ENCODE measurements at regions not wholly inside any gene's neighbourhood (a gene's known extent, or its start where the extent isn't known, plus 50 kb on each side); places are given as distances from the start of the nearest gene placed in this dataset.

GRCh38 chr13:89816404-89816803 lies 1531.1 kb upstream of the MIR17HG start:
- DNase-seq (ENCODE audit: low read depth): no peak

- no peak for DNase-seq (ENCODE audit: low read depth)
Measured at GRCh38 chr13:89822467-89822866, 1525.0 kb upstream of the MIR17HG start.

- DNase-seq (ENCODE audit: low read depth): no peak
Measured at GRCh38 chr13:89827552-89827951, 1519.9 kb upstream of the MIR17HG start.

- DNase-seq (ENCODE audit: low read depth): no peak
Measured at GRCh38 chr13:89828506-89828905, 1519.0 kb upstream of the MIR17HG start.

DNA sequence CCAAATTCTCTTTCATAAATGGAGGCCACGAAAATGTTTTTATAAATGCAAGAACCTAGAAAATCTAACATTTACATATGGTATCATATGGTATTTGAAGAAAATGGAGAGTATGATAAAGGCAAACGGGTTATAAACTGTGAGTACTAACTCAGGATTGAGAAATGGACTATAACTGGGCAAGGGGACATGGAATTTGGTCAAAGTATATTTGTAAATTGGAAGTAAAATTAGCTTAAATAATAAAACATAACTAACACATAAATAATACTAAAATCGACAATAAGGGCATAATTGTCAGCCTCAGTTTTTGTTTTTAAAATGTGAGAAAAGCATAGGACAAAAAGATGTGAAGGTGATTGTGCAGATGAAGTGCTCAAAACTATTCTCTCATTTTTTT lies 1516.3 kb upstream of the MIR17HG start:
- no peak for DNase-seq (ENCODE audit: low read depth)

- no peak for DNase-seq (ENCODE audit: low read depth)
Measured at GRCh38 chr13:89832827-89833226, 1514.7 kb upstream of the MIR17HG start.

GRCh38 chr13:89843621-89844020 lies 1503.9 kb upstream of the MIR17HG start:
- DNase-seq (ENCODE audit: low read depth): no peak

- no peak for DNase-seq (ENCODE audit: low read depth)
Measured at GRCh38 chr13:89845874-89846273, 1501.6 kb upstream of the MIR17HG start.

- no peak for DNase-seq (ENCODE audit: low read depth)
Measured at GRCh38 chr13:89846926-89847585, 1500.4 kb upstream of the MIR17HG start.

GRCh38 chr13:89852570-89852969 lies 1494.9 kb upstream of the MIR17HG start:
- no peak for DNase-seq (ENCODE audit: low read depth)

- no peak for DNase-seq (ENCODE audit: low read depth)
Measured at GRCh38 chr13:89856512-89856911, 1491.0 kb upstream of the MIR17HG start.

DNA sequence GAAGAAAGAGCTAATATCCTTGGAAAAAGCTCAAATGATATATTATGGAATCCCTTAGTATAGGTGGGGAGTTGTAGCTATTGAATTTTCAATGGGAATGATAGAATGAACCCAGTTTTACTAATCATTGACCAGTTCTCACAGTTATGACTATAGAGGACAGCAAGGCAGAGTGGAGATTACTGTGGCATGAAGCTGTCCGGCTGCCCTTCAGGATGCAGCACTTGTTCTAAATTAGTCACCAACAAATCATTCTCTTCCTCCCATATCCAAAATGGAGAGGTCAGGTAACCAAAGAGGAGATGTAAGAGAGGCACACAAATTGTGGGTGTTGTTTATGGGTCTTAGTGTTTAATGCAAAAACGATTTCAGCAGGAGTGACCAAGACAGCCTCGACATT lies 1490.0 kb upstream of the MIR17HG start:
- no peak for DNase-seq (ENCODE audit: low read depth)

GRCh38 chr13:89862011-89862690 lies 1485.3 kb upstream of the MIR17HG start:
- DNase-seq (ENCODE audit: low read depth): no peak

DNA sequence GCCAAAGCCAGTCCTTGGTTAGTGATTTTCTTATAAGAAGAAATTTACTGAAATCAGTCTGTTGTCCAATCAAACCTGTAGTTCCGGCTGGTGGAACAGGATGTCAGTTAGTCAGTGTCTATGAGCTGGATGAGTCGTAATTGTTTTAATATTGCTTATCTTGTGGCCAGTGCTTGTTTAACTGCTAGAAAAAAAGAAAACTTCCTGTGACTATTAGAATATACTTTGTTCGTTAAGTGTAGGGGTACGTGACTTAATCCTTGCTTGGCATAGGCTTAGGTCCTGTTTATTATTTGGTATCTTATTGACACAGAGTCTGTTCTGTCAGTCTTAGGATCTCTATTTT lies 1484.8 kb upstream of the MIR17HG start:
- no peak for DNase-seq (ENCODE audit: low read depth)

DNA sequence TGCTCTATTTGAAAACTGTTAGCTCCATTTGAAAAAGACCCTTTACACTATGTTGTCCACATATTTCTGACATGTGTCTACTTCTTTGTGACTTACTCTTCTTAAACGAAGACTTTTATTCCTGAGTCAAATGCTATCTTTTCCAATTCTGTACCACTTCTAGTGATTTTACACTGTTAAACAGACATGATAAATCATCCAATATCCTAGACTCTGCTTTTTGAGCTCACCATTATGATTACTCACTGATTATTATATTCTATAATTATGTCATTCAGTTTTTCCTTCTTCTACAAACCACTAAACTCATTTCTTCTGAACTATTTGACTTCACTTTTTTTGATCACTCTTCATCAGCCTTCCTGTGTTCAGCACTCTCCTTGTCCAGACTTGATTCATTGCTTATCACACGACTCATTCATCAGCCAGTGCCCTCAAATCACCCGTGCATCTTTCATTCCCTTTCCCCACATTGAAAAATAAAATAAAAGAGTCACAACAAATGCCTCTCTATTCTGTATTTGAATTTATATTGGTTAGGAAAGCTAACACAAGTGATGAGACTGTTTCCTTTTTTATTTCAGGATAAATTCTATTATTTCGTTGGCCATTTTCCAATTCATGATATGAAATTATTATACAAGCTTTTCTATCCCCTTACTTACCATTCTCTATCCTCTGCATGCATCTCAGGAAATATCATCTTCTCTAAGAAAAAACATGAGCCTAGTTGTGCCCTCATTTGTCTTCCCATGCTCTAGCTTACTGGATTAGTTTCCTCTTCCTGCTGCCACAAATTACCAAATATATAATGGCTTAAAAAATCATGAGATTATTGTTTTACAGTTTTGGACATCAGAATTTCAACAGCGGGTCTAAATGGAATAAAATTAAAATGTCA lies 1482.1 kb upstream of the MIR17HG start:
- no peak for DNase-seq (ENCODE audit: low read depth)

DNA sequence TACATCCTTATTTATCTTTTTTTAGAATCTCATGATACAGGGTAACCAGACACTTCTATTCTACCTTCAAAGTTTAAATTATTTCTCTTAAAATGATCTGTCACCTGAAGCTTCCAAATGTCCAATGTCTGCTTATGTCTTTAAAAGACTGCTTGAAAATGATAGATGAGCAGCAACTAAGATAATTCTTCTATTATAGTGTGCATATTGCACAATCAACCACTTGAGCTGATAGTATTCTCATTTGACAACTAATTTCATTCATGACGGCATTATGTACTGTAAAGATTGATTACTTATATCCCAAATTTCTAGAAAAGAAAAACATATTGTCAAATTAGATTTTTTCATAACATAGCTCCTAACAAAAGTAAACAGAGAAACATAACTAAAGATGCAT lies 1478.2 kb upstream of the MIR17HG start:
- DNase-seq (ENCODE audit: low read depth): no peak

GRCh38 chr13:89878904-89879303 lies 1468.6 kb upstream of the MIR17HG start:
- DNase-seq (ENCODE audit: low read depth): no peak

DNA sequence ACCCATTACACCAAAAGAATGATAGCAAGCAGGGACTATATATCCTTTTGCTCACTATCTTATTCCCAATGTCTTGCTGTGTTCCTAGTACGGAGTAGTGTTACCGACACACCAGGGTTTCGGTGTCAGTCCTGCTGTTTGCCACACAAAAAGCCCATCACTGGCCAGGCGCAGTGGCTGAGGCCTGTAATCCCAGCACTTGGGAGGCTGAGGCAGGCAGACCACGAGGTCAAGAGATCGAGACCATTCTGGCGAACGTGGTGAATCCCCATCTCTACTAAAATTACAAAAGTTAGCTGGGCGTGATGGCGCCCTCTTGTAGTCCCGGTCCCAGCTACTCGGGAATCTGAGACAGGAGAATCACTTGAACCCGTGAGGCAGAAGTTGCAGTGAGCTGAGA lies 1467.3 kb upstream of the MIR17HG start:
- no peak for DNase-seq (ENCODE audit: low read depth)

DNA sequence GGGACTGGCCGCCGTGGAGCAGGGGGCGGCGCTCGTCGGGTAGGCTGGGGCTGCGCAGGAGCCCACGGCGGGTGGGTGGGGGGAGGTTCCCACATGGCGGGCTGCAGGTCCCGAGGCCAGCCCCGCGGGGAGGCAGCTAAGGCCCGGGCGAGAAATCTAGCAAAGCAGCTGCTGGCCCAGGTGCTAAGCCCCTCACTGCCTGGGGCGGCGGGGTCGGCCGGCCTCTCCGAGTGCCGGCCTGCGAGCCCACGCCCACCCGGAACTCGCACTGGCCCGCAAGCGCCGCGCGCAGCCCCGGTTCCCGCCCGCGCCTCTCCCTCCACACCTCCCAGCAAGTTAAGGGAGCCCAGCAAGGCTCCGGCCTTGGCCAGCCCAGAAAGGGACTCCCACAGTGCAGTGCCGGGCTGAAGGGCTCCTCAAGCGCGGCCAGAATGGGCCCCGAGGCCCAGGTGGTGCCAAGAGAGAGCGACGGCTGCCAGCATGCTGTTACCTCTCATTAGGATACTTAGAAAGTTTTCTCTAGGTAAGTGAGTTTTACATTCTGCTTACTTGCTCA lies 1463.5 kb upstream of the MIR17HG start:
- no peak for DNase-seq (ENCODE audit: low read depth)

DNA sequence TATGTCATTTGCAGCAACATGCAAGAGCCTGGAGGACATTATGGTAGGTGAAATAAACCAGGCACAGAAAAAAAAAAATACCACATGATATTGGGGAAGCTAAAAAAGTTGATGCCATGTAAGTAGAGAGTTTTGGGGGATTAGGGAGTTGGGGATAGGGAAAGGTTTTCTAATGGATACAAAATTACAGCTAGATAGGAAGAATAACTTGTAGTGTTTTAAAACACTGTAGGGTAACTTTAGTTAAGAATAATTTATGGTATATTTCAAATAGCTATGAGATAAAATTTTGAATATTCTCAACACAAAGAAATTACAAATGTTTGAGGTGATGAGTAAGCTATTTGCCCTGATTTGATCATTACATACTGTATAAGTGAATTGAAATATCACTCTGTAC lies 1456.7 kb upstream of the MIR17HG start:
- DNase-seq (ENCODE audit: low read depth): no peak

GRCh38 chr13:89891416-89891815 lies 1456.1 kb upstream of the MIR17HG start:
- no peak for DNase-seq (ENCODE audit: low read depth)

DNA sequence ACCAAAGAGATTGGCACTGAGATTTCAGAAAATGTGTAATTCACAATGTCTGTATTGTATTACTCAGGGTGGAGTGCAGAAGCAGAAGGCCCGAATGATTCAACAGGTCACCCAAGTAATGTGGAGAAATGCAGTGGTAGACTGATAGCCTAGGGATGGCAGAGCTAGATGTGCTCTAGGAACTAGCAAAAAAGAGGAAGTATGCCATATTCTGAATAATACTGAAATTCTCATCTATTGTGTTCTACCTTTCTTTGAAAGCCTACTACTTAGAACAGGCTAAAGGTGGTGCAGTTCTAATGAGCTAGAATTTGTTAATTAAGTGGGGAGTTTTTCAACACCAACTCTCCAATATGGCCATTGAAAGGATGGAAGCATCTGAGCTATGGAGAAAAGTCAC lies 1449.8 kb upstream of the MIR17HG start:
- DNase-seq (ENCODE audit: low read depth): no peak
